HFF-Myc (cell line): ENCODE measurements at regions not wholly inside any gene's neighbourhood (a gene's known extent, or its start where the extent isn't known, plus 50 kb on each side); places are given as distances from the start of the nearest gene placed in this dataset.

Experiments used
- DNase-seq: peaks from one replicate; pipeline ENCODE4 v3.0.0-alpha.2; 2011; ENCODE audit warnings: low read depth; ENCODE audit errors: extremely low read depth
- H3K4me3 ChIP-seq: replicated peaks from 2 replicates; pipeline ENCODE4 v1.5.1; 2011; ENCODE audit warnings: low read depth, mild to moderate bottlenecking, control low read depth, low read length
- CTCF ChIP-seq: IDR thresholded peaks from 2 replicates; pipeline ENCODE4 v1.5.1; 2012; ENCODE audit warnings: mild to moderate bottlenecking, low read depth, low read length, control low read depth; ENCODE audit errors: missing control alignments

DNA sequence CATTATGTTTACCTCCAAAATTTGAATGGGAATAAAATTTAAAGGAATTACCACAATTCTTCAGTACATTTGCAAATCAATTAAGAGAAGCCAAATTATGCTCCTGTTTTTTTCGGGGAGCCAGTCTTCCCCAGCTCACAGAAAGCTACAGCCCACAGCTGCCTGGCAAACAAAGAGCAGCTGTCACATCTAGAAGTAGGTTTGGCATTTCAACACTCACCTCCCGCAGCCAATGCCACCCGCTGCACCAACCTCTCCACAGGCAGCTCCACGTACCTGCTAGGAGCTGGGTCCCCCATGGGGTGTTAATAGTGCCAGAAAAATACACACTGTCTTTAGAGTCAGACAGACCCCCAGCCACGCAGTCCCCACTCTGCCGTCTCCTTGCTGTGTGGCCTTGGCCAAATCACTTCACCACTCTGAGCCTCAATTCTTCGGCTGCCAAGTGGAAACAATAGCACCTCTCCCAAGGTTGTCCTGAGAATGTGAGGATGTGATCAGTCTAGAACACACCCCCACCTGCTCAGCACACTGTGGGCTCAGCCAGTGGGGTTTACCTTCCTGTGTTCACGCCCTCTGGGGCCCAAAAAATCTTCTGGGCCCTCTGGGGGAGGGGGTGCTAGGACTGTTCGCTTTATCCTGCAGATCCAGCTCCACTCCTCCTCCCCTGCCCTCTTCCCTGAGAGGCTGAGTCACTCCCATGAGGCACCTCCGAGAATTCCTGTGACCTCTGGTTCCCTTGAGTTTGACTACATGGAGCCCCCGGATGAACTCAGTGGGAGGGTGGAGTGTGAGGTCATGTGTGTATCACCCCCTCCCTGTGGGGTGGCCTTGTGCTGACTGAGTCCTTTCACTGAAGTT is 204.3 kb upstream of the GRIK3 start:
- H3K4me3 ChIP-seq = no peak overlapping the region
- TF ChIP-seq CTCF = no peak
- DNase-seq = no peak

GRCh38 chr1:37239225-37239740 is 205.0 kb upstream of the GRIK3 start:
- H3K4me3 ChIP-seq = no peak overlapping the region
- DNase-seq = no peak
- TF ChIP-seq CTCF = no peak

DNA sequence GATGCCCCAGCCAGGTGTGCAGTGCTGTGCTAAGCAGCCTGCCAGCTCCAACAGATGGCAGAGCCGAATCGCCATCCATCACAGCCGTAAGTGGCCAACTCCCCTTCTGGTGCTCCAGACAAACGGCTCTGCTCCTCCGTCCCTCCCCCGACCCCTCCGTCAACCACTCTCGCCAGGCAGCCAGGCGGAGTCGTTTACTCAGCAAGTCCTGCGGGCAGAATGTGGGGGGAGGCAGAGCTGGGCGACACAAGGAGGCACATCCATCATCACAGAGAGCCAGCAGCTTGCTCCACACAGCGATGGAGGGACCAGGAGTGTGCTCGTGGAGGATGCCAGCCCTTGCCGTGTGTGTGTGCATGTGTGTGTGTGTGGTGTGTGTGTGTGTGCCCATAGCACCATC is 206.6 kb upstream of the GRIK3 start:
- DNase-seq = no peak

DNA sequence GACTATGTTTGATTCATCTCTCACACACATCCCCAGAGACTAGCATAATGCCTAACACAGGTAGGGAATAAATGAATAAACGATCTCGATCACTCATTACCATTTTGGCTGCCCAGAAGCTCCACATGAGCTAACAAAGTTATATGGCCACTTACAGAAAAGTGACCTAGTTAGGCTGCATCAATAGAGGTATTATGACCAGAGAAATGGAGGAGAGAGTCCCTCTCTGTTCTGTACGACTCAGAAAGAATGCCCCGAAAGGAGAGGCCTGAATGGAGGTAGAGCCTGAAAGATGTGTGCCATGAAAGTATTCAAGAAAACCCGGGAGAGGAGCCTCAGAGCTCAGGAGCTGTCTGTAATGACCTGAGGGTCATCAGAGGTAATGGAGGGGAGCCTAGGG is 208.2 kb upstream of the GRIK3 start:
- no peak overlapping the region for H3K4me3 ChIP-seq
- DNase-seq = no peak
- no peak for TF ChIP-seq CTCF

More for the DNA sequence above, 206.6 kb upstream of the GRIK3 start:
- no peak overlapping the region for H3K4me3 ChIP-seq
- no peak for TF ChIP-seq CTCF

- no peak for DNase-seq
- TF ChIP-seq CTCF = no peak
- H3K4me3 ChIP-seq = no peak overlapping the region
Measured at GRCh38 chr1:37243368-37244082, 209.2 kb upstream of the GRIK3 start.

DNA sequence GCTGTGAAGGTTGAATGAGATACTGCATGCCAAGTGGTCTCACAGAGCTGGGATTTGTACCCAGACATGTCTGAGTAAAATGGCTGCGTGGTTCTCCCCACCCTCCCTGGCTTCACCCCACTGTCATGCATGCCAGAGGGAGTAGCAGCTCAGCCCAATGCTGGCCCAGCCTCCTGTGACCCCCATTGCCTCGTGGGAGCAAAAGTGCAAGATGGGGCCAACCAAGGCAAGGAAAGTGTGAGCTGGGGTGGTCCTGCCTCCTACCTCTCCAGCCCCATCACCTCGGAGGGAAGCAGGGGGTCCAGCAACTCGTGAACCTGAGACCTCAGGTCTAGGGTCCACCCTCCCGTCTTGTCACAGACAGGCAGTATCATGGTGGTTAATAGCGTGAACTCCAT is 209.8 kb upstream of the GRIK3 start:
- no peak overlapping the region for H3K4me3 ChIP-seq
- DNase-seq = no peak
- TF ChIP-seq CTCF = no peak
